H1 (cell line): ENCODE measurements at regions not wholly inside any gene's neighbourhood (a gene's known extent, or its start where the extent isn't known, plus 50 kb on each side); places are given as distances from the start of the nearest gene placed in this dataset.

Source experiments
- BRCA1 ChIP-seq: IDR thresholded peaks from 2 replicates; pipeline ENCODE4 v1.6.1; 2012; ENCODE audit warnings: low read depth, low read length, improper control_type of control experiment
- EP300 ChIP-seq, 2 experiments: IDR thresholded peaks; 1 replicate in 1 of 2; 2 replicates in 1 of 2; pipeline ENCODE4 v1.6.1; 2011 to 2012; ENCODE audit warnings: low read depth in 2 of 2, low read length in 2 of 2, mild to moderate bottlenecking in 2 of 2, borderline replicate concordance in 1 of 2, inconsistent platforms in 1 of 2, moderate library complexity in 1 of 2
- SIX5 ChIP-seq: IDR thresholded peaks from 2 replicates; pipeline ENCODE4 v1.6.1; 2011; ENCODE audit warnings: mild to moderate bottlenecking, low read depth, low read length
- TBP ChIP-seq: IDR thresholded peaks from 2 replicates; pipeline ENCODE4 v1.6.1; 2011; ENCODE audit warnings: low read depth, low read length, improper control_type of control experiment

GRCh38 chr14:40025101-40025500, 592.9 kb upstream of the FBXO33 start:
- TF ChIP-seq EP300 (IDR thresholded peaks at IDR 0.05; ENCODE audit: borderline replicate concordance in 1 of 2, low read depth in 2 of 2, low read length in 2 of 2), result no peak
- TF ChIP-seq SIX5, result no peak
- no peak for TF ChIP-seq TBP
- TF ChIP-seq BRCA1, result no peak
